HG03571 (cell line): ENCODE measurements at regions not wholly inside any gene's neighbourhood (a gene's known extent, or its start where the extent isn't known, plus 50 kb on each side); places are given as distances from the start of the nearest gene placed in this dataset.
"Not testable (repeated sequence)": the region's sequence is repeated elsewhere in the genome, so short reads cannot be mapped to it uniquely, and the experiment has no call there.

Experiments
- ATAC-seq: cut with Tn5 transposase; IDR thresholded peaks from one replicate; pipeline ENCODE4 v1.9.1; 2021; ENCODE audit not compliant: unreplicated experiment

DNA sequence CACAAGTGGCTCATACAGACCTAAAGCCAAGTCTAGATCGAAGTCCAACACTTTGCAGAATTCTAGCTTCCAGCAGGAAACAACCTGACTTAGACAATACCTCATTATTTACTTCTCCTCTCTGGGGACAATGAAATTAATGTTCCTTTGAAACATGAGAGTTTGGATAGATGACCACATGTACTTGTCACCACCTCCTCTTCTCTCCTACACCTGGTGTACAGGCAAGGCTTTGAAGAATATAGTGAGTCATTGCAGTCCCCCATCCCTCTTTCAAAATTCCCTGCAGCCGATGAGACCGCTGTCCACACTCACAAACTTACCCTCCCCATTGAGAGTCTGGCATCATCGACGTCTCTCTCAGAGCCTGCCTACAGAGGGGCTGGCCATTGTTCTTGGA, 189.0 kb upstream of the HES1 start:
- ATAC-seq = no peak

DNA sequence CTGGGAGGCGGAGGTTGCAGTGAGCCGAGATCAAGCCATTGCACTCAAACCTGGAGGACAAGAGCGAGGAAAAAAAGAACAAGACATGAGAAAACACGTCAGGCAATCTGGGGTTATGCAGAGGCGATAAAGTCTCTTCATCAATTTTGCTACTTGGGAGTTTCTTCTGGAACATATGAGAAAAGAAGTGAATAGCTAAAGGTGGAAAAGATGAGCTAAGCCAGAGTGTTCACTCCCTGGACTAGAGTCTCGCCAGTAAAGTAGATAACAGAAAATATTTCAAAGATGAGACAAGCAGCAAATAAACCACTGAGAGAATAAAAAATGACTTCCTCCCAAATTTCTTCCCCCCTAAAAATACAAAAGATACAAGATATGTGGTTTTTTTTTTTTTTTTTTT, 188.4 kb upstream of the HES1 start:
- no peak for ATAC-seq

DNA sequence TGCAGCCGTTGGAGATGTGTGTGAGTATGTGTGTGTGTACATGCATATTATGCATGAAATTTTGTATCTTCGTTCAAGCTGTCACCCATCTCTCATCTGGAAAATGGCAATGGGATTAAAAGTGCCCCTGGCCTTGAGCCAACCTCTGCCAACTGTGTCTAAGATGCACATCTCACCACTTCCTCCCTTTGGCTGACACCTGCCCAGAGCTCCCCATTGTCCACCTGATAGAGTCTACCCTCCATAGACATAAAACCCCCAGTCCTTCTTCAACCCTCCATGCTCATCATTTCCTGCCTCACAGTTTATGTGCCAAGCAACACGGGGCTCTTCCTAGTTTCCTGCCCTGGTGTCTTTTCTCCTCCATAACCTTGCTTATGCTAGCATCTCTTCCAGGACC, 187.5 kb upstream of the HES1 start:
- ATAC-seq = no peak

DNA sequence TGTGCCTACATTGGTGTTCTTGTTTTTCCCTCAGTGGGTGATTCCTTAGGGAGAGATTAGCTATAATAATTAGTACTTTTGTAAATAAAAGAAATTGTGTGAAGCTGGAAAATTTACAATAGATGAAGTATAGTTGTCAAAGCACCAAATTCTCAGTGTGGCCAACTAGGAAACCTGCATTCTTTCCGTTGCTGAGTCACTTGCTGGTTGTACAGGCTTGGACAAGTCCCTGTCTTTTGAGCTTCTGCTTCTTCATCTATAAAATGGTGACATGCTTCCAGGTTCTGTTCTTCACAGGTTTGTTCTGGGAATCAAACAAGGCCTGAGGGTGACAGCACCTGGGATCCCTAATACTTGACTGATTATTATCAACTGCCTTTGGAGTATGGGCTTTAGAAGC, 184.1 kb upstream of the HES1 start:
- no peak for ATAC-seq

DNA sequence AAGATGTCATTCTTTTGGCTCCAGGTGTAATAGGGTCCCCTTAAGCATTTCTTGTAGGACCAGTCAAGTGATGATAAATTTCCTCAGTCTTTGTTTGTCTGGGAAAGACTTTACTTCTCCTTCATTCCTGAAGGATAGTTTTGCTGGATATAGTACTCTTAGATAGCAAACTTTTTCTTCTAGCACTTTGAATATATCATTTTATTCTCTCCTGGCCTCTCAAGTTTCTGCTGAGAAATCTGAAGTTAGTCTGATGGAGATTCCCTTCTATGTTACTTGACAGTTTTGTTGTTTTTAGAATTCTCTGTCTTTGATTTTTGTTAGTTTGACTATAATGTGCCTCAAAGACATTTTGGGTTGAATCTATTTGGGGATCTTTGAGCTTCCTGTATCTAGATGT, 181.2 kb upstream of the HES1 start:
- ATAC-seq = no peak

DNA sequence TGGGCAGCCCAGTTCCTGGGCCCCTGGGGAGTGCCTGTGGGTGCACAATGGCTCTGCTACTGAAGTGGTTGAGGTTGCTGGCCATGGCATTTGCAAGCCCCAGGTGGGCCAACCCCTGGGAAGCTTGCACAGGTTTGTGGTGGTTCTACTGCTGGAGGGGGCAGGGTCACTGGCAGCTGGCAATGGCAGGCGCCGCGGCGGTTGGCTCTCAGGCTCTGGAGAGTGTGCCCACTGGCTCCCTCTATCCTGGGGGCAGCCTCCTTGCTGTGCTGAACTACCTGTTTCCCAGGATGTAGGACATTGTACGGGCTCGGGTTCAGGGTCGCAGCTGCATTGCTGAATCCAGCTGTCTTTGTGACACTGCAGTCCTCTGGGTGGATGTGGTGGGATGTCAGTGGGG, 180.2 kb upstream of the HES1 start:
- no peak for ATAC-seq

DNA sequence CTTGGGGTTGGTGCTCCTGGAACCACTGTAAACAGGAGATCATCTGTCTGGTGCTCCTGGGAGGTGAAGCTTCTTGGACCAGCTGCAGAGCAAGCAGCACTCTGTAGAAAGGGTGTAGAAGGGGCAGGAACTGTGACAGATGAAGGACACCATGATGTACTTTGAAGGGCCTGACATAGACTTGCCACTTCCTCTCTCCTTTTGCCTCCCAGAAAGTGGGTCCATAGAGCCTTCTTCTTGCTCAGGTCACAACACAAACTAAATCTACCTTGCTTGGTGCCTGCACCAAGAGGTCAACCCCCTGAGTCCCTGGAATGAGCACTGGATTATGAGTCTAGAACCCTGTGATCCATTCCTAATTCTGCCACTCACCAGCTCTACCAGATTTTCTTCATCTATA, 176.1 kb upstream of the HES1 start:
- no peak for ATAC-seq

DNA sequence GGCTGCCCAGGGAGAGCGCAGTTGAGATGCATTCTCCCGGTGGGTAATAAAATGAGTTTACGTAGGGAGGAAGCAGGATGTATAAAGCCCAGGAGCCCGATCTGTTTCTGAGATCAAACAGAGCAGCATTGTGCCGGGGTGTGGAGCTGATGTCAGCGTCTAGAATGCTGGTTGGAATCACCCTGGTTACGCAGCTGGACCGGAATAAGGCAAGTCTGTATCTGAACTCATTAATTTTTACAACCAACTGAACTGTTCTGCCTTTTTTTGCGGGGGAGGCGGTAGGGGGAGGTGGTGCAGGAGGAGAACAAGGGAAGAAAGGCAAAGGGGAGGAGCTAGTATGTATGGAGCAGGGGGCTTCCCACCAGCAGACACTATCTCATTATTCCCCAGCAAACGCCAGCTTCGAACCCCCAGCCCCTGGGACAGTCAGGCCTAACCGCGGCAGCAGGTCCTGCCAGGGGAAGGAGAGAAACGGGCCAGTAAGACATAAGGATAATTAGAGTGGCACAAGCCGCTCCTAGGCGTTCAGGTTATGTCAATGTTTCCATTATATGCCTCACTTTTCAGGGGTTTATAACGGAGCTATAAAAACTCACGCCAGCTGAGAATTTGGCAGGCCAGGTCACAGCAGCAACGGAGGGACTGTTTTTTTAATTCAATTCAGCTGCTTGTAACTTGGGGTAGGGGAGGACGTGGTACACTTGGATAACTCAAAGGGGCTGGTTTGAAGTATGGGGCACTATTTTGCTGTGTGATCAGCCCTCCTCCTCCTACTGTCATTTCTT, 175.3 kb upstream of the HES1 start:
- no peak for ATAC-seq

DNA sequence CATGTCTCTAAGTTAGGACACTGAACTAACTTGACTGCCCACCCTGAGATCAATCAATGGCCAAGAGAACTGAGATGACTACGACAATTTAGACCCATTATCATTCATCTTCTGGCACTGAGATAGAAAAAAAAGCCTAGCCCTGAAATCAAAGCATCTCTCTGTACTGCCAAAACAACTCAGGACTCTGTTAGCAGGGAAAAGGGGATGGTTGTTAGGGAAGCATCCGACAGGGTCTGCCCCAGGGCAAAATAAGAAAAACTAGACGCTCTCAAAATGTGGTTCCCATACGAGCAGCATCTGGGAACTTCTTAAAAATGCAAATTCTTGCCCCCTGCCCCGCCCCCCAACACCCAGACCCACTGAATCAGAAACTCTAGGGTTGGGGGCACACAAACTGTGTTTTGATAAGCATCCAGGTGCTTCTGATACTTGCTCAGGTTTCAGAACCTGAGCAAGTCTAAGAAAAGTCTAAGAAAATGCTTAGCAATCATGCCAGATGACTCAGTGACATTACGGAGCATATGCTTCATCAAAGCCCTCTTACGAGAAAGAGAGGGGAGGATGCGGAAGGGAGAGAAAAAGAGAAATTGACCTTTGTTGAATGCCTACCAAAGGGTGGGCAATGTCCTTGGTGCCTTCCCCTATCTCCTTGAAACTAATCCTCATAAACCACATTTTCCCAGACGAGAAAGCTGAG, 172.8 kb upstream of the HES1 start:
- ATAC-seq = no peak

DNA sequence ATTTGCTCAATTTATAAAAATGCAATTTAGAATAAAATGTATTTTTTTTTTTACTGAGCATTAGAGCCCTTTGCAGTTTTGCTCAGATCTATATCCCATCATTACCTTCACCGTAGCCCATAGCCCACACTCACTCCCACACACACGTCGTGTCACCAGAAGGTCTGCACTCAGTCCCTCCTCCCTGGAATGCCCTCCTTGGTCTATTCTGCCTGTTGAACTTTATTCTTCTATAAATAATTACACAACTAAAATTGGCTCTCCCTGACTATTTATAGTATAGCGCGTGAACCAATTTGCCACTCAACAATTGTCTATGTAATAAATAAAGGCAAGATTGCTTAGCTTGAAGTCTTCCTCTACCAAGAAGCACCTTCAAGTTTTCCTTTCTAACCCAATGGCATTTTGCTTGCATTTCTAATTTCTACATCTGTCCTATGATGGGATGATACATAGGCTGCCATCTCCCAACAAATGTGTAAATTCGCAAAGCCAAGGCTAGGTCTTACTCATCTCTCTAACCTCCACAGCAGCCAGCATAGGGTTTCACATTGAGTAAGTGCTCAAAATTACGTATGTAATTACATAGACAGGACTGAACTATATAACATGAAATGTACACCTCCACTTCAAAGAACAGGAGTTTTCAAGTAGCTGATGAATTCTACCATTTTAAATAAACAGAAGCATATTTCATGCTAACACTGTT, 172.0 kb upstream of the HES1 start:
- no peak for ATAC-seq

DNA sequence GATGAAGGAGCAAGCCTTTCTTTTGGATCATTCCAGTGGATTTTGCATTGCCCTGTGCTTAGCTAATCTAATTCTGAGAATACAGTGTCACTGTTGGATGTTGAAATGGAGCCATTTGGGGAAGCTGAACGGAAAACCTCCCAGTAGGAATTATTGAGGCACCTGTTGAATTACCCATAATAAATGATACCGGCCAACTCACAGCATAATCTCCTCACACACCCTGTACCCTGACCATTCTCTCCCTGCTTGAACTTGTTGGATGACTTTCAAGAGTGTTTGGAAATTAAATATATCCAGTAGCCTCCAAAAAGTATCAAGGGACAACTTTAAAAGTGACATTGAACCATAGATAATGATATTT, 171.4 kb upstream of the HES1 start:
- no peak for ATAC-seq

DNA sequence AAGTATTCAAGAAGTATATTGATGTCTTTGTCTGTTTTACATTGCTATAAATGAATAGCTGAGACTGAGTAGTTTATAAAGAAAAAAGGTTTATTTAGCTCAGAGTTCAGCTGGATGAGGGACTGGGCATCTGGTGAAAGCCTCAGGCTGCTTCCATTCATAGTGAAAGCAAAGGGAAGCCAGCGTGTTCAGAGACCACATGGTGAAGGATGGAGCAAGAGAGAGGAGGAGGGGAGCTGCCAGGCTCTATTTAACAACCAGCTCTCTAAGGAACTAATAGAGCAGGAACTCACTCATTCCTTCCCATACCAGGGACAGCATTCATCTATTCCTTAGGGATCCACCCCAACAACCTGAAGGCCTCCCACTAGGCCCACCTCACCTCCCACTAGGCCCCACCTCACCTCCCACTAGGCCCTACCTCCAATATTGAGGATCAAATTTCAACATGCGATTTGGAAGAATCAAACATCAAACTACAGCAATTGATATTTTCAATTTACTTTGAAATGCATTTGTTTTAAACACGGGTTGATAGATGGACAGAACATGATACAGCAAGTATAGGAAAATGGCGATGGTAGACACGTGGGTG, 167.5 kb upstream of the HES1 start:
- ATAC-seq = no peak

DNA sequence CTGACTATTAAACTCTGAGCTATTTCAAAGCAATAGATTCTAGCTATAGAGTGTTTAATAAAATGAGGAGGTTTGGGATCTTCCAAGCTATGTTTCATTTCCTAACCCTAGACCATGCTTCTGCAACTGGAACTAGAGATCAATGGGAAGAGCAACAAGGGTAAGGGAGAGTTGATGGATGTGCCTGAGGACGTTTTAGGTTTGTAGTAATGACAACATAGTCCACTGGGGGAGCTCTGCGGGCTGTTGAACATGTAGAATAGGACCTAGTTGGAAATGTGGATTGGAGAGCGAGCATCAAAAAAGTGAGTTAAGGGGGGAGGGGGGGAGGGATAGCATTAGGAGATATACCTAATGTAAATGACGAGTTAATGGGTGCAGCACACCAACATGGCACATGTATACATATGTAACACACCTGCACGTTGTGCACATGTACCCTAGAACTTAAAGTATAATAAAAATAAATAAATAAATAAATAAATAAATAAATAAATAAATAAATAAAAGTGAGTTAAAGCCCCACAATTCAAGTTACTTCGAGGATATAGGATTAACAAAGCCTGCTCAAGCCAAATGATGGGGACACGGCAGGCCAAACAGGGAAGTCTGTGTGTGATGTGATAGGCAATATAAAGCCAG, 165.7 kb upstream of the HES1 start:
- ATAC-seq = not testable (repeated sequence)

DNA sequence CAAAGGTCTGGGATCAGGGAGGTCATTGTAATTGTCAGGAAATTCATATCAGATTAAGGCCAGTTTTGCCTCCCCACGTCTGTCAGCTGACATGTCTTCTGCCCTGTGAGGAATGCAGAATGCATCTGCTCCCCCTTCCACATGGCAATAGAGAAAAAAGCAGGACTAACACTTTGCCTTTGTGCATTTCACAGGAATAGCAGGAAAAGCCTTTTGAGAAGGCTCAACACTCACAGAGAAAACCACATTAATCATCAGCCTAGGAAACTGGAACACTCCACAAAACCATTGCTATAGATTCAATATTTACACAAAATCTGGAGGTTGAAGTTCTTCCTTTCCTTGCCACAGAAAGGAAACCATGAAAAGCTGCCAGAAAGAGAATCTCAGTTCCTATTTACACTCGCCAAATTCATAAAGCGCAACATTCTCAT, 165.2 kb upstream of the HES1 start:
- no peak for ATAC-seq

DNA sequence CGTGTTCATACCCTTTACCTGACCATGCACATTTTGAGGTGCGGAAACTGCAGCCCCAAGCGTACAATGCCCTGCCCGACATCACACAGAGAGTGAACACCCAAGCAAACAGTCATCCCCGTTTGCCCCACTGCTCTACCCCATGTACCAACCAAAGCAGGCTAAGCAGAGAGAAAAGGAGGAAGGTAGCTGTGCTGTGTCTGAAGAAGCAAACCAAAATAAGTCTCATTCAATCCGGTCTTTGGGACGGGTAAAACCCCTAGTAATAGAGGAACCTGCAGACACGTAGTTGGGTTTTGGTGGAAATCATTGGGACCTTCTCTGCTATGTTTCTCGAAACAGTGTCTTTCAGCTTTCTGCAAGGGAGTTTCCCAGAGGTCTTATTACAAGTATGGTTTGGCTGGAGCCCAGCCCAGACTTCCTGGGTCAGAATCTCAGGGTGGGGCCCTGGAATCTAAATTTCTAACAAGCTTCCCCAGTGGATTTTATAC, 164.6 kb upstream of the HES1 start:
- no peak for ATAC-seq

DNA sequence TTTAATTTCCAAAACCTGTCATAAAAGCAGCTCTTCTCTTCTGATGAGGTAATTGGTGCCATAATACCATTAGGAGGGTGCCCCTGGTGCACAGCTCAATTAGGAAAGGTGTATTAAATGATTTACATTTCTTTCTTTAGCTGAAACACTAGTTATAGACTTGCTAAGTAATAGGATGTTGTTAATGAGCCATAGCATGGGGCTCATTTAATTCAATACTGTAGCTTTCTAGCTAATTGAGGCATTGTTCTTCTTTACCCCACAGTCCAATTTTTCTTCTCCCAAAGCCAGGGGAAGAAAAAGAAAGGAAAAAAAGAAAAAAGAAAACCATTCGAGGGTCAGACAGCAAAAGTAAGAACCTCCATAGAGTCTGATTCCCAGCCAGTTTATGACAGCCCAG, 164.0 kb upstream of the HES1 start:
- ATAC-seq = no peak

DNA sequence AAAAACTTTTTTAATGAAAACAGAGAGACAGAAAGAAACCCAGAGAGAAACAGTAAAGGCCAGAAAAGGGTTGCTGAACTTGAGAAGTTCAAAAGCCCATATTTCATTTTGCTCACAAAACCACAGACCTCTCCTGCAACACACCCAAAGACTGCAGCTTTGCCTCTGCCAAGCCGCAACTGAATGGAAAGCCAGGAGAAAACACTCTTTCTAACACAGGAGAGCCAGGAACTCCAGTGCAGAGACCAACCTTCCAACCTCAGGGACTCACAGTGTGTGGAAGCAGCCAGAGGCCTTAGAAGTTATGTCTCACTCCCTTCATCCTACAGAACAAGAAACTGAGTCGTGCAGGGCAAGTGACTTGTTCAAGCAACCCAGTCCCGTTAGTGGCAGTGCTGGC, 163.1 kb upstream of the HES1 start:
- ATAC-seq = no peak

DNA sequence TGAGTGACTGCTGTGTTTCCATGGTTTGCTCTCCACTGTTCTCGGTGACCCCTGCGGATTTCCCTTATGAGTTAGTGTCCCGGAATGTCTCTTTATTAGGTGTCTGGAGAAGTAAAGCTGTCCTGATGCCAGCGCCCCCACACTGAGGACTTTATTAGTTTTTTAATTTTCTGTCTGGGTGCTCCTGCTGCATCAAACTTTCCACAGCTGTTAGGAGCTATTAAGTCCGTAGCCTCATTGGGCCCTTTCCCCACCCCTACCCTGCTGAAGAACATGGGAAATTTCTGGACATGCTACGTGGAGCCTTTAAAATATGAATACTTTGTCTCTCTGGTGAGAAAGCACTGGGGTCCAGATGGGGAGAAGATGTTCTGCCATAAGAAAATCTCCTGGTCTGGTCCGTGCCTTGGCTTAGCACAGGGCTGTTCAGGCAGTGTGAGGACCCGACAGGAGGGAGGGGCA, 161.7 kb upstream of the HES1 start:
- ATAC-seq = no peak

DNA sequence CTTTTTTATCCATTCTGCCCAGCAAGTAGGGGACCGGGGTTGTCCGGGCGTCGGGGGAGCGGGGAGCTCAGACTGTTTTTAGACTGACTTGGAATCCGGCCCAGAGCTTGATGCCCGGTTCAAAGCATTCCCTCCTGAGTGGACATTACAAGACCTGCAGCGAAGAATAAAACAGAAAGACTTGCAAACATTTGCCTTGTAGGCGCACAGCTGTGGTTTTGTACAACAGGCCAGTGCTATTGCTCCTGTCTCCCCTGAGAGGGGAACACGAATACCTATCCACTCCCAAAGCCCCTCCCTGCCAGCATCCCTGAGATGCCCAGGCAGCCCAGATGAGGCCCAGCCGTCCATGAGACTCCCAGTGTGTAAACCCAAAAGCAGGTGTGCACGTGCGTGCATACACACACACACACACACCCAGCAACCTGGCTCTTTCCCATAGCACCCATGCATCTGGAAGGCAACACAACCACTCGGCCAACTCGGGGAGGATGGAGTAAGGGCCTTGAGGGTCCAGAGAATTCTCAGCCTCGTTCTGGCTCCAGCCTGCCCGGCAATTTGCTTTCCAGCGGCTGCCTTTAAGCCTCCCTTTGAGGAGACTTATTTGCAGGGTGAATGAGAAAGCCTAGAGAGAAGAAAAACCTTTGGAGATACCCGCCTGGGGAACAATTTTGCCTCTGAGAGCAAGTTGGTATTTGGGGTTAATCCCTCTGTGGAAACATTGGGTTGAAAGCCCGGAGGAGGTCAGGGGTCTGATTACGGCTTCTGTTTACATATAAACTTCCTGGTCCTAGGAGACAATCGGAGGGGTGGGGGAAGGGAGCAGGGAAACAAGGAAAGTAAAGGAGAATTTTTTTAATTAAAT, 161.0 kb upstream of the HES1 start:
- ATAC-seq = no peak

DNA sequence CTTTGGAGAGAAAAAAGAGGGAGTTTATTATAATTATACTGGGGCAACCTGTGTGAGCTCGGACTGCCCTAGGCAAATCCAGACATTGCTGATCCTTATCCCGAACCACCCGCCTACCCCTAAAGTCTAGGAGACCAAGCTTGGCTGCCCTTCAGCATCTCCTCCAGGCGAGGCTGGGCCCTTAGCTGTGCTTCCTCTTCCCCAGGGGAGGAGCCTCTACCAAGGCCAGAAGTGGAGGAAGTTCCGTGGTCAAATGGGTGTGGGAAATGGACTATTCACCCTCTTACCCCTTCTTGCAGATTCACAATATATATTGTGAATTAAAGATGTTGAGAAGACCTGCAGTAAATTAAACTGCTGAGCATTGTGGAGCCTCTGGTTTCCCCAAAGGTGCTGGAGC, 158.3 kb upstream of the HES1 start:
- ATAC-seq = no peak
